ENCODE measurements at regions not wholly inside any gene's neighbourhood (a gene's known extent, or its start where the extent isn't known, plus 50 kb on each side); places are given as distances from the start of the nearest gene placed in this dataset.

DNA sequence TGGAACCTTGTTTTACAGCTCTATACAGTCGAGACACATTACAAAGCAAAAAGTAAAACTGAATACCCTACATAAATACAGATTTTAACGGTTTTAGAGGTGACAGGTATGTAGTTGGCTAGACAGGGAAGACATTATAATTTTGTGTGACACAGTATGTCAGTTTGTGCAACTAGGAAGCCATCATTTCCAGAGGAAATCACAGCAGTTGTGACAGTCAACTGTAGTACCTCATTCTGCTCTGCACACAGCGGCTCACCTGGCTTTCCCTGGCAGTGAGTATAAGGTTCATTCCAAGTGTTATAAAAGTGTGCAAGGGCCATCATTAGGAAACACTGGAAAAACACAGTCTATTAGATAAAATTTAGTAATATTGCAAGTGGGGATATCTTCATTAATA, 501.6 kb upstream of the PHF14 start:
- TF ChIP-seq, protein P1, sequence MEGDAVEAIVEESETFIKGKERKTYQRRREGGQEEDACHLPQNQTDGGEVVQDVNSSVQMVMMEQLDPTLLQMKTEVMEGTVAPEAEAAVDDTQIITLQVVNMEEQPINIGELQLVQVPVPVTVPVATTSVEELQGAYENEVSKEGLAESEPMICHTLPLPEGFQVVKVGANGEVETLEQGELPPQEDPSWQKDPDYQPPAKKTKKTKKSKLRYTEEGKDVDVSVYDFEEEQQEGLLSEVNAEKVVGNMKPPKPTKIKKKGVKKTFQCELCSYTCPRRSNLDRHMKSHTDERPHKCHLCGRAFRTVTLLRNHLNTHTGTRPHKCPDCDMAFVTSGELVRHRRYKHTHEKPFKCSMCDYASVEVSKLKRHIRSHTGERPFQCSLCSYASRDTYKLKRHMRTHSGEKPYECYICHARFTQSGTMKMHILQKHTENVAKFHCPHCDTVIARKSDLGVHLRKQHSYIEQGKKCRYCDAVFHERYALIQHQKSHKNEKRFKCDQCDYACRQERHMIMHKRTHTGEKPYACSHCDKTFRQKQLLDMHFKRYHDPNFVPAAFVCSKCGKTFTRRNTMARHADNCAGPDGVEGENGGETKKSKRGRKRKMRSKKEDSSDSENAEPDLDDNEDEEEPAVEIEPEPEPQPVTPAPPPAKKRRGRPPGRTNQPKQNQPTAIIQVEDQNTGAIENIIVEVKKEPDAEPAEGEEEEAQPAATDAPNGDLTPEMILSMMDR (IDR thresholded peaks at IDR 0.05): no peak
- TF ChIP-seq POLR2A (IDR thresholded peaks at IDR 0.05) (no peak), POLR2AphosphoS5 (IDR thresholded peaks at IDR 0.05) (no peak)
